ENCODE measurements at regions not wholly inside any gene's neighbourhood (a gene's known extent, or its start where the extent isn't known, plus 50 kb on each side); places are given as distances from the start of the nearest gene placed in this dataset.

DNA sequence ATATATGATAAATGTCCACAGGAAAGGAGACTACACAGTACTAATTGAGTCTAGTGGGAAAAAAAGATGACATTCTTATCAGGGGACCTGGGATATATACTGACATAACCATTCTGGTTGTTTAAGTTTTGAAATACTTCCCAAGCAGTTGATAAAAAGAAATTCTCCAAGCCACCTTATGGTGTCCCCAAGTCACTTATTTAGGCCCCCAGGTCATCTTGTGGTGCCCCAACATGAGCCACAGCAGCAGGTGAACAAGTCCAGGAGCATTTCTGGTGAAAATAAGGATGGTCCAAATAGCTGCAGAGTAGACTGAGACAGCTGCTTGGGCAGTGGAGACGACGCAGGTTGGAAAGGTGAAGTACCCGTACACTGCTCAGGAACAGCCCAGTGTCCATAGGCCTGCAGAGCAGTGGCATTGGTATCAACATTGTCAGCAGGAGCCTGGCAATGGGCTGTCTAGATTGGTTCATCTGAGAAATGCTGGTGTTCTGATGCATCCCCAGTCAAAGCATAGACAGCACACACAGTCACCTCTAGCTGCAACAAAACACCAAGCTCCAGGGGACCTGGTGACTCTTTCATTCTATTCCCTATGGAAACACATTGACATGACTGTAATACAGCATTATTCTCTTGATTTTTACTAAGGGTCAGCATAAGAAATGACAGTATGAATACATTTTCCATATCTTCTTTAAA, 430.6 kb downstream of the NR2F1-AS1 start:
- TF ChIP-seq, protein P1, sequence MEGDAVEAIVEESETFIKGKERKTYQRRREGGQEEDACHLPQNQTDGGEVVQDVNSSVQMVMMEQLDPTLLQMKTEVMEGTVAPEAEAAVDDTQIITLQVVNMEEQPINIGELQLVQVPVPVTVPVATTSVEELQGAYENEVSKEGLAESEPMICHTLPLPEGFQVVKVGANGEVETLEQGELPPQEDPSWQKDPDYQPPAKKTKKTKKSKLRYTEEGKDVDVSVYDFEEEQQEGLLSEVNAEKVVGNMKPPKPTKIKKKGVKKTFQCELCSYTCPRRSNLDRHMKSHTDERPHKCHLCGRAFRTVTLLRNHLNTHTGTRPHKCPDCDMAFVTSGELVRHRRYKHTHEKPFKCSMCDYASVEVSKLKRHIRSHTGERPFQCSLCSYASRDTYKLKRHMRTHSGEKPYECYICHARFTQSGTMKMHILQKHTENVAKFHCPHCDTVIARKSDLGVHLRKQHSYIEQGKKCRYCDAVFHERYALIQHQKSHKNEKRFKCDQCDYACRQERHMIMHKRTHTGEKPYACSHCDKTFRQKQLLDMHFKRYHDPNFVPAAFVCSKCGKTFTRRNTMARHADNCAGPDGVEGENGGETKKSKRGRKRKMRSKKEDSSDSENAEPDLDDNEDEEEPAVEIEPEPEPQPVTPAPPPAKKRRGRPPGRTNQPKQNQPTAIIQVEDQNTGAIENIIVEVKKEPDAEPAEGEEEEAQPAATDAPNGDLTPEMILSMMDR (IDR thresholded peaks at IDR 0.05; ENCODE audit: low read length): no peak
- no peak for TF ChIP-seq EZH2 (IDR thresholded peaks at IDR 0.05; ENCODE audit: borderline replicate concordance, low read length)

Measured in OCI-LY1 (cell line).